B cell (primary cell): ENCODE measurements at regions not wholly inside any gene's neighbourhood (a gene's known extent, or its start where the extent isn't known, plus 50 kb on each side); places are given as distances from the start of the nearest gene placed in this dataset.

Experiments
- ATAC-seq: fragments of 200-7000 bp; cut with Tn5 transposase; one replicate; pipeline ENCODE4 v1.10.0; 2021; ENCODE audit warnings: low read depth, mild to moderate bottlenecking, moderate number of reproducible peaks, moderate library complexity
- CTCF ChIA-PET: fragments of 350-600 bp; sonication (Branson Sonifier 250); formaldehyde crosslinking; loops from one replicate; lab custom pipeline; 2021; ENCODE audit warnings: antibody characterized with exemption, inconsistent platforms; lab: Charles Lee
- POLR2A ChIA-PET: fragments of 350-600 bp; sonication (Branson Sonifier 250); formaldehyde crosslinking; loops from one replicate; lab custom pipeline; 2021; ENCODE audit warnings: antibody characterized with exemption; lab: Charles Lee
- DNase-seq: peaks from one replicate; pipeline ENCODE4 v3.0.0; 2013
- H2AFZ ChIP-seq: 2 replicates; pipeline ENCODE4 v1.6.1; 2012; ENCODE audit warnings: mild to moderate bottlenecking, low read depth, low read length; ENCODE audit not compliant: insufficient read depth, poor library complexity, severe bottlenecking
- H3K27ac ChIP-seq, 2 donors: 1 replicate in 1 of 2; 2 replicates in 1 of 2; pipeline ENCODE4 v1.5.1; 2012 to 2013; ENCODE audit warnings: low read length in 2 of 2, mild to moderate bottlenecking in 2 of 2, moderate library complexity in 1 of 2
- H3K27me3 ChIP-seq, 4 experiments: fragments of 200-600 bp in 1 of 4; sonication (generic) in 1 of 4; replicated peaks in 1 of 4; 1 replicate in 2 of 4; 2 replicates in 2 of 4; pipeline versions ENCODE4 v1.6.1 to v1.7.0; 2013 to 2016; ENCODE audit warnings: low read length in 3 of 4, mild to moderate bottlenecking in 2 of 4, mixed read lengths in 1 of 4, moderate library complexity in 1 of 4; ENCODE audit not compliant: insufficient read depth in 4 of 4, control insufficient read depth in 3 of 4; ENCODE audit errors: control extremely low read depth in 1 of 4
- H3K36me3 ChIP-seq, 2 experiments: replicated peaks in 1 of 2; 1 replicate in 1 of 2; 2 replicates in 1 of 2; pipeline versions ENCODE4 v1.6.1 to v1.7.1; 2013; ENCODE audit warnings: low read length in 1 of 2; ENCODE audit not compliant: insufficient read depth in 2 of 2, control insufficient read depth in 1 of 2; ENCODE audit errors: control extremely low read depth in 1 of 2, extremely low read depth in 1 of 2
- H3K4me1 ChIP-seq, 2 donors: fragments of 200-600 bp in 1 of 2; sonication (generic) in 1 of 2; 1 replicate in 1 of 2; 2 replicates in 1 of 2; pipeline versions ENCODE4 v1.5.1 to v1.6.1; 2013 to 2017; ENCODE audit warnings: low read length in 2 of 2; ENCODE audit not compliant: control insufficient read depth in 2 of 2, insufficient read depth in 2 of 2
- H3K4me2 ChIP-seq: replicated peaks from 2 replicates; pipeline ENCODE3; 2012; ENCODE audit warnings: mild to moderate bottlenecking, low read depth, low read length; ENCODE audit not compliant: poor library complexity, severe bottlenecking
- H3K4me3 ChIP-seq, 5 experiments: fragments of 200-600 bp in 1 of 5; sonication (generic) in 1 of 5; 1 replicate in 3 of 5; 2 replicates in 2 of 5; pipeline versions ENCODE4 v1.5.1 to v1.7.0; 2011 to 2016; ENCODE audit warnings: low read length in 4 of 5, mild to moderate bottlenecking in 4 of 5, low read depth in 2 of 5, control low read depth in 1 of 5, moderate library complexity in 1 of 5; ENCODE audit not compliant: insufficient read depth in 1 of 5; ENCODE audit errors: control extremely low read depth in 1 of 5, extremely low read depth in 1 of 5
- H3K79me2 ChIP-seq: fragments of 200-600 bp; sonication (generic); one replicate; pipeline ENCODE4 v1.6.0; 2016; ENCODE audit warnings: low read length; ENCODE audit not compliant: control insufficient read depth, insufficient read depth
- H3K9ac ChIP-seq: fragments of 200-600 bp; sonication (generic); 2 replicates; pipeline ENCODE4 v1.6.1; 2017; ENCODE audit warnings: mild to moderate bottlenecking, low read length, moderate library complexity
- H3K9me3 ChIP-seq, 3 donors: one replicate each; pipeline versions ENCODE4 v1.6.1 to v1.7.1; 2013; ENCODE audit warnings: low read length in 2 of 3; ENCODE audit not compliant: control insufficient read depth in 2 of 3, insufficient read depth in 1 of 3; ENCODE audit errors: control extremely low read depth in 1 of 3
- H4K20me1 ChIP-seq: 2 replicates; pipeline ENCODE4 v1.6.0; 2012; ENCODE audit warnings: mild to moderate bottlenecking, low read length; ENCODE audit not compliant: insufficient read depth, control insufficient read depth, poor library complexity, severe bottlenecking
- H3K27ac Mint-ChIP-seq: one replicate; pipeline ENCODE4 v1.8.0; 2021; ENCODE audit warnings: mixed read lengths
- H3K27me3 Mint-ChIP-seq: one replicate; pipeline ENCODE4 v1.8.0; 2021; ENCODE audit warnings: mixed read lengths
- H3K4me1 Mint-ChIP-seq: one replicate; pipeline ENCODE4 v1.8.0; 2021; ENCODE audit warnings: mixed read lengths
- H3K4me3 Mint-ChIP-seq: one replicate; pipeline ENCODE4 v1.8.0; 2021; ENCODE audit warnings: mixed read lengths
- H3K9me3 Mint-ChIP-seq: one replicate; pipeline ENCODE4 v1.8.0; 2022; ENCODE audit warnings: mixed read lengths; ENCODE audit not compliant: insufficient read depth
- EZH2 ChIP-seq: IDR thresholded peaks from 2 replicates; pipeline ENCODE4 v1.6.1; 2012; ENCODE audit warnings: borderline replicate concordance, low read depth, mild to moderate bottlenecking, moderate library complexity, low read length; ENCODE audit not compliant: insufficient read depth, poor library complexity, severe bottlenecking
- WGBS: methylation state at CpG from one replicate; pipeline ENCODE4 v1.1.5; 2013; ENCODE audit warnings: missing lambda C conversion rate; ENCODE audit not compliant: insufficient coverage; 5-methylcytosine and 5-hydroxymethylcytosine counted together
- intact Hi-C: fragments of 100-400 bp; cut with micrococcal nuclease; formaldehyde crosslinking; loops from one replicate; pipeline ENCODE4 v1.10.0; 2022
- TF ChIP-seq, protein P1 (sequence below): fragments of 200-600 bp; IDR thresholded peaks from one replicate; pipeline ENCODE4 v1.8.0; 2022; ENCODE audit warnings: antibody characterized with exemption, mild to moderate bottlenecking

GRCh38 chr1:30402031-30402430, 321.4 kb downstream of the MATN1 start:
- Histone ChIP-seq H3K27ac (no peak overlapping the region), H3K36me3 (no peaks in the 10 kb centered on the region), H3K9ac (no peak overlapping the region), H3K4me1 (no peaks in the 10 kb centered on the region), H4K20me1 (no peaks in the 10 kb centered on the region), H3K4me2 (no peak overlapping the region), H3K79me2 (no peaks in the 10 kb centered on the region), H3K27me3 (peaks cover 0 to 2% (median 0%) of the 10 kb centered on the region in 4 experiments), H2AFZ (no peak overlapping the region), H3K9me3 (peaks cover 0 to 2% (median 1%) of the 10 kb centered on the region in 3 donors), H3K4me3 (no peak overlapping the region)
- TF ChIP-seq, protein P1, sequence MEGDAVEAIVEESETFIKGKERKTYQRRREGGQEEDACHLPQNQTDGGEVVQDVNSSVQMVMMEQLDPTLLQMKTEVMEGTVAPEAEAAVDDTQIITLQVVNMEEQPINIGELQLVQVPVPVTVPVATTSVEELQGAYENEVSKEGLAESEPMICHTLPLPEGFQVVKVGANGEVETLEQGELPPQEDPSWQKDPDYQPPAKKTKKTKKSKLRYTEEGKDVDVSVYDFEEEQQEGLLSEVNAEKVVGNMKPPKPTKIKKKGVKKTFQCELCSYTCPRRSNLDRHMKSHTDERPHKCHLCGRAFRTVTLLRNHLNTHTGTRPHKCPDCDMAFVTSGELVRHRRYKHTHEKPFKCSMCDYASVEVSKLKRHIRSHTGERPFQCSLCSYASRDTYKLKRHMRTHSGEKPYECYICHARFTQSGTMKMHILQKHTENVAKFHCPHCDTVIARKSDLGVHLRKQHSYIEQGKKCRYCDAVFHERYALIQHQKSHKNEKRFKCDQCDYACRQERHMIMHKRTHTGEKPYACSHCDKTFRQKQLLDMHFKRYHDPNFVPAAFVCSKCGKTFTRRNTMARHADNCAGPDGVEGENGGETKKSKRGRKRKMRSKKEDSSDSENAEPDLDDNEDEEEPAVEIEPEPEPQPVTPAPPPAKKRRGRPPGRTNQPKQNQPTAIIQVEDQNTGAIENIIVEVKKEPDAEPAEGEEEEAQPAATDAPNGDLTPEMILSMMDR: no peak
- TF ChIP-seq EZH2: no peak
- 81% methylated on average over 2 of the region's 2 CpGs for WGBS
- Mint-ChIP-seq H3K4me1 (no peaks in the 10 kb centered on the region), H3K9me3 (no peaks in the 10 kb centered on the region), H3K27ac (no peak overlapping the region), H3K4me3 (no peak overlapping the region), H3K27me3 (peaks cover 22% of the 10 kb centered on the region)
- no peak for ATAC-seq
- ChIA-PET CTCF (no interaction called here), POLR2A (no interaction called here)
- no peak for DNase-seq
- intact Hi-C loops: no loop called here

DNA sequence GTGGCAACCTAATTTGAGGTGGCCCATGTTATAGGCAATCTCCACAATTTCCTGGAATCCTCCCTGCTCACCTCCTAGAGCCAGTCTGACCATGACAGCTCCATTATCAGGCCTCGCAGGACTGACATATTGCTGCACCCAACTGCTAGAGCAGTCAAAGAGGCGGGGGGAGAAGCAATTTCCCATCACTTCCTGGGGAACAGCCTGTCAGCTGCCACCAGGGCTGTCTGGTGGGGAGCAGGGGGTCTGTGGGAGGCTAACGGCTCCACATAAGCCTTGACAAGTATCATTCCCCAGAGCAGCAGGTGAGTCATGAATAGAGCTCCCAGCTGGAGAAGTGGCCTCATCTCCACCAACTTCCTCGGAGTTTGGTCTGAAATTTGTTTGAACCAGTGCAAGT, 322.9 kb downstream of the MATN1 start:
- Histone ChIP-seq H3K9ac (no peak overlapping the region), H3K79me2 (no peaks in the 10 kb centered on the region), H3K27ac (no peak overlapping the region), H3K36me3 (no peaks in the 10 kb centered on the region), H3K4me3 (no peak overlapping the region), H4K20me1 (no peaks in the 10 kb centered on the region), H2AFZ (no peak overlapping the region), H3K4me2 (no peak overlapping the region), H3K27me3 (peaks cover 0 to 2% (median 0%) of the 10 kb centered on the region in 4 experiments), H3K4me1 (no peaks in the 10 kb centered on the region), H3K9me3 (peaks cover 0 to 2% (median 1%) of the 10 kb centered on the region in 3 donors)
- POLR2A ChIA-PET: no interaction called here
- 100% methylated on average over 1 of the region's 4 CpGs for WGBS
- CTCF ChIA-PET: no interaction called here
- TF ChIP-seq, protein P1: no peak
- TF ChIP-seq EZH2: no peak
- no peaks in the 10 kb centered on the region for H3K4me1 Mint-ChIP-seq
- H3K27ac Mint-ChIP-seq: no peak overlapping the region
- H3K9me3 Mint-ChIP-seq: no peaks in the 10 kb centered on the region
- intact Hi-C loops: no loop called here
- peaks cover 11% of the 10 kb centered on the region for H3K27me3 Mint-ChIP-seq
- ATAC-seq (no peak), DNase-seq (no peak)
- H3K4me3 Mint-ChIP-seq: no peak overlapping the region
